BJ (cell line): ENCODE measurements at regions not wholly inside any gene's neighbourhood (a gene's known extent, or its start where the extent isn't known, plus 50 kb on each side); places are given as distances from the start of the nearest gene placed in this dataset.

Source experiments
- CTCF ChIA-PET: fragments of 350-600 bp; formaldehyde crosslinking; extraction: SDS; loops from one replicate; lab custom pipeline; 2021; ENCODE audit warnings: antibody characterized with exemption, inconsistent platforms; lab: Yijun Ruan, JAX
- POLR2A ChIA-PET: fragments of 300-600 bp; sonication (Branson Sonifier 250); formaldehyde crosslinking; extraction: SDS; loops from one replicate; lab custom pipeline; 2021; ENCODE audit warnings: antibody characterized with exemption; lab: Charles Lee
- DNase-seq: peaks from one replicate; pipeline ENCODE4 v3.0.0-alpha.2; 2011; ENCODE audit warnings: low read depth
- H3K27me3 ChIP-seq: 2 replicates; pipeline ENCODE4 v1.6.0; 2011; ENCODE audit warnings: low read length; ENCODE audit not compliant: control insufficient read depth, insufficient read depth
- H3K36me3 ChIP-seq: 2 replicates; pipeline ENCODE4 v1.5.1; 2011; ENCODE audit warnings: low read length; ENCODE audit not compliant: control insufficient read depth, insufficient read depth
- H3K4me3 ChIP-seq: 2 replicates; pipeline ENCODE4 v1.5.1; 2011; ENCODE audit warnings: low read depth, mild to moderate bottlenecking, control low read depth, low read length
- CTCF ChIP-seq: IDR thresholded peaks from 2 replicates; pipeline ENCODE4 v1.5.1; 2011; ENCODE audit warnings: low read depth, mild to moderate bottlenecking, control low read depth, inconsistent platforms, low read length, moderate library complexity; ENCODE audit not compliant: insufficient read depth

GRCh38 chr13:99123101-99124045, 77.3 kb upstream of the UBAC2 start:
- DNase-seq = no peak
- POLR2A ChIA-PET = no interaction called here
- no peak overlapping the region for H3K4me3 ChIP-seq
- CTCF ChIA-PET = interaction anchor here (1.8 kb wide), 1 partner anchor 8 kb away, joined by 4 read pairs; no protein-coding TSS in a partner anchor
- no peaks in the 10 kb centered on the region for H3K36me3 ChIP-seq
- no peaks in the 10 kb centered on the region for H3K27me3 ChIP-seq
- TF ChIP-seq CTCF = no peak

GRCh38 chr13:99124046-99124400, 76.6 kb upstream of the UBAC2 start:
- DNase-seq = no peak
- Histone ChIP-seq H3K4me3 (no peak overlapping the region), H3K36me3 (no peaks in the 10 kb centered on the region), H3K27me3 (no peaks in the 10 kb centered on the region)
- ChIA-PET CTCF (interaction anchor here (1.8 kb wide), 1 partner anchor 9 kb away, joined by 4 read pairs; no protein-coding TSS in a partner anchor), POLR2A (no interaction called here)
- no peak for TF ChIP-seq CTCF

GRCh38 chr13:99124794-99125316, 75.8 kb upstream of the UBAC2 start:
- Histone ChIP-seq H3K27me3 (no peaks in the 10 kb centered on the region), H3K4me3 (no peak overlapping the region), H3K36me3 (no peaks in the 10 kb centered on the region)
- TF ChIP-seq CTCF = no peak
- no peak for DNase-seq
- ChIA-PET POLR2A (interaction anchor here (0.6 kb wide), 1 partner anchor 235 kb away, joined by 3 read pairs; no protein-coding TSS in a partner anchor), CTCF (interaction anchor here (1.8 kb wide), 1 partner anchor 9 kb away, joined by 4 read pairs; no protein-coding TSS in a partner anchor)

- DNase-seq = no peak
- Histone ChIP-seq H3K27me3 (no peaks in the 10 kb centered on the region), H3K4me3 (no peak overlapping the region), H3K36me3 (no peaks in the 10 kb centered on the region)
- TF ChIP-seq CTCF = no peak
- ChIA-PET CTCF (interaction anchor here (1.8 kb wide), 1 partner anchor 10 kb away, joined by 4 read pairs; no protein-coding TSS in a partner anchor), POLR2A (interaction anchor here (0.6 kb wide), 1 partner anchor 236 kb away, joined by 3 read pairs; no protein-coding TSS in a partner anchor)
Measured at GRCh38 chr13:99125326-99125915, 75.2 kb upstream of the UBAC2 start.

- no peaks in the 10 kb centered on the region for H3K36me3 ChIP-seq
- TF ChIP-seq CTCF = no peak
- POLR2A ChIA-PET = no interaction called here
- no peaks in the 10 kb centered on the region for H3K27me3 ChIP-seq
- DNase-seq = no peak
- no peak overlapping the region for H3K4me3 ChIP-seq
- CTCF ChIA-PET = interaction anchor here (0.9 kb wide), 1 partner anchor 39 kb away, joined by 3 read pairs; no protein-coding TSS in a partner anchor
Measured at GRCh38 chr13:99126821-99127220, 73.8 kb upstream of the UBAC2 start.
